GM19468 (cell line): ENCODE measurements at regions not wholly inside any gene's neighbourhood (a gene's known extent, or its start where the extent isn't known, plus 50 kb on each side); places are given as distances from the start of the nearest gene placed in this dataset.

Source experiments
- ATAC-seq: cut with Tn5 transposase; IDR thresholded peaks from one replicate; pipeline ENCODE4 v1.9.1; 2021; ENCODE audit warnings: mild to moderate bottlenecking, moderate library complexity, moderate number of reproducible peaks; ENCODE audit not compliant: unreplicated experiment; ENCODE audit errors: extremely low read depth

DNA sequence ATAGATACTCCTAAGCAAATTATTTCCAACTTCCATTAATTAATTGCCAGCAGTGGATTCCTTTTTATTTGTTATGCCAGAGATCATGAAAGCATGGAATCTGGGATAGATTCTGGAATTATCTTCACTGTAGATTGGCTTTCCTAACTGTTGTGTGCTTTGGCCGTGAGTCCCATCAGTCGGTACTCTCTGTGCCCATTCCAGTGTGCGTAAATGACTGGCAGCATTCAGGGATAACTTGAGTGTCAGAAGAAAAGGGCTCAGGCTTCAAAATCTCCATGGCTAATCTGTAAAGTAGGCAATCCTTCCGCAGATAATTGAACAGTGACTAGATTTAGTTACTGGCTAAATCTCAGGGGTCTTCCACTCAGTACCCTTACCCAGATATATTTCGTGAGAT is 76.8 kb upstream of the TMEM164 start:
- no peak for ATAC-seq

DNA sequence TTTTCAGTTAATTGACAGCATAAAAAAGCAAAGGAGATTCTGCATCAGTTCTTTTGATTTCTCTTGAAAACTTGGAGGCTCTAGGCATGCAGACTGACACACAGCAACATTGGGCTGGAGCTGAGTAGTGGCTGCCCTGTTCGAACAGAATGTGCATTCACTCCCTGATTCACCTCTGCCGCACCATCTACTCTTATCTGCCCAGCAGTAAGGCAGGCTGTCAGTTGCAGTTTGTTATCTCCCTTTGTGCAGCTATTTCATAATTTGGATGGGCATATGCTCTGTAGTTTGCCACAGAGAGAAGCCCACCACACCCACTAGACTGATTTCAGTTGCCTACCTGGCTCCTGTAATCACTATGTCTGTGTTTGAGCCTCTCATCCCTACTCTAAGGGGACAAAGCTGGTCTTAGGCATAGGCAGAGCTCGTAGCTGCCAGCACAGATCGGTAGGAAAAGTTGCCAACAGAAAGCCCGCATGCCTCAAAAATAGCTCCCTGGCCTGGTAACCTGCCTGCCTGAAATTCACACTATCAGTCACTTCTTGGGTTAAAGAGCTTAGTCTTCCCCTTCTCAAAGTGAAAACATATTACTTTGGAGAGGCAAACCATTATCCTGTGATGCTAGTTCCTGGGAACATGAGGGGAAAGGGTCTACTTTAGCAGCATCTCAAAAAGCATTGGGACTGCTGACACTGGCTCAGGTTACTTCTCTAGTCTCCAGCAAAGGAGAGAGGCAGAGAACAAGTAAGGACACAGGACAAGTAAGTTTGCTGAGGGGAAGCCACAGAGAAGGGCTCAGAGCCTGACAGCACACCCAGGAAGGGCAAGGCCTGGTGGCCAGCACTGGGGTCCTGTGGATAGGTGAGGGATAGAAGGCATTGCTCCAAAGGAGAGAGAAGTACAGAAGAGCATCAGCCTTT is 75.9 kb upstream of the TMEM164 start:
- ATAC-seq, result no peak

DNA sequence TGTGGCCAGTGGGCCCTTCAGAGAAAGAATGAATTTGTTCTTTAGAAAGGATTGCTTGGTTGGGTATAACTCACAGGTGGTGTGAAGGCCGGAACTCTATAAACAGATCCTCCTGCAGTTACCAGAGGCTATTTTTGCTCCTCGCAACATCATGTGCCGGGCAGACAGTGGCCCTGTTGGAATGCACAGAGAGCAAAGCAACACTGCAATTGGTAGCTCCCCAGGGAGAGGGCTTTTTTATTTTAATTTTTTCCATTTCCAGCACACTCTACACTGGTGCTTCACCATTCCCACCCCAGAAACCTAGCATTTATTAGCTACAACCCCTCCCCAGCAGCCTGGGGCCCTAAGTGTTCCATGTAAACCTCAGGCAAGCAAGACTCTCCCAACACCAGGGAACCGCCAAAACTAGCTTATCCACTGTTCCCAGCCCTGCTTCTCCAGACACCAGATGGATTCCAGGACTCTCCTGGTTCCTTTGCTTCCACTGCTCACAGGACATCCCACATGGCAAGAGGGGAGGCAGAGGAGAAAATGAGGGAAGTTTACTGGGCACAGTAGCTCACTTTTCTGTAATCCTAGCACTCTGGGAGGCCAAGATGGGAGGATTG is 75.1 kb upstream of the TMEM164 start:
- no peak for ATAC-seq

DNA sequence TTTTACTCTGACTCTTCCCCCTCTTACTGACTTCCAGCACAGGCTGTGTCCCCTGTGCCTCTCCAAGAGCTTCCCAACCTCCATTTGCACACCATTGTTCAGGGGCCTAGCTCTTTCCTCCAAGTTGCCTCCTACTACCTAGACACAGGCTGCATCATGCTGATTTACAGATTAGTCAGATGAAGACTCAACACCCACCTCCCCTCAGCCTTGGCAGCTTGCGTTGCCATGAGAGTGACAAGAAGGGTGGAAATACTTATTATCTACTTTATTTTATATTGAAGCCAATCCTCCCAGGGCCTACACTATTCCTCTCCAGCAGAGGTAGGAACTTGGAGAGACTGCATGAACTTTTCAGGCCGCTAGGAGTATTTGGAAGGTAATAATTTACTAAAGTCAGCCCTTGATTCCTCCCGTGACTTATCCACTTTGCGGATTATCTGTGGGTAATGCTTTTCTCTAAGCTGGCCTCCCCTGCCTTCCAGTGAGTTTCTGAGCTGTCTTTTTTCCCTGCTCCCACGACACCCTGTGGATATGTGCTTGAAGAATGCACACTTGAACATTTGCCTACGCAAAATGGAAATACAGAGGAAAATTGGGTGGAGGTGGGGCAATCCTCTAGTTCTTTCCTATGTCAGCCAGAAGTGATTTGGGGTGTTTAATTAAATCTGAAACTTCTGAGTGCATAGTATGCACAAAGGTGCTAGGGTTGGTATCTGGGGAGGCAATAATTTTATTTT is 74.1 kb upstream of the TMEM164 start:
- no peak for ATAC-seq

DNA sequence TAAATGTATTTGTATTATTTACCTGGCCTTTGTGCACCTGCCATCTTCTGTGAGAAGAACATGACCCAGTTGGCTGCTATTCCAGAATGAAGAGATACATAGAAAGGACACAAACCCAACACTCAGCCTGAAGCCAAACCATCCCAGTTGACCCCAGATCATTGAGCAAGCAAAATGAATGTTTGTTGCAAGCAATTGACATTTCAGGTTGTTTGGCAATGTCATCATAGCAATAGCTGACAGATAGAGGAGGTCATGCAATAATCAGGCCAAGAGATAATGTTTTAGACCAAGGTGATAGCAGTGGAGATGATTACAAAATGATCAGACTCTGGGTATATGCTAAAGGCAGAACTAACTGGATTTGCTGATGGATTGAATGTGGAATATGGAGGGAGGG is 71.2 kb upstream of the TMEM164 start:
- no peak for ATAC-seq

DNA sequence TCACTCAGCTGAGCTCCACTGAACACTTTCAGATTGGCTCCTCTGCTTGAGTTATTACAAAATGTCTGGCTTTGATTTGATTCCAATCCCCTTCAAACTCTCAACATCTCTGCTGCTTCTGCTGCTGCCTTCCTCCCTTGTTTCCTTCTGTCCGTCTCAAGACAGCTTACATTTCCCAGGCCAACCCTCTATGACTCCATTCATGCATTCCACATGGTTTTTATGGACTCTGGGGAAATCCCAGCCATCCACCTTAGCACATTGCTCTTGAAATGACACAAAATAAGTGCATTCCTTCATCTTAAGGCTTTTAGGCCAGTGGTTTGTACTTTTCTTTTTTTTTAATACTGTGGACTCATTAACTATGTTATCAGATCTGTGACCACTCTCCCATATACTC is 68.5 kb upstream of the TMEM164 start:
- no peak for ATAC-seq

DNA sequence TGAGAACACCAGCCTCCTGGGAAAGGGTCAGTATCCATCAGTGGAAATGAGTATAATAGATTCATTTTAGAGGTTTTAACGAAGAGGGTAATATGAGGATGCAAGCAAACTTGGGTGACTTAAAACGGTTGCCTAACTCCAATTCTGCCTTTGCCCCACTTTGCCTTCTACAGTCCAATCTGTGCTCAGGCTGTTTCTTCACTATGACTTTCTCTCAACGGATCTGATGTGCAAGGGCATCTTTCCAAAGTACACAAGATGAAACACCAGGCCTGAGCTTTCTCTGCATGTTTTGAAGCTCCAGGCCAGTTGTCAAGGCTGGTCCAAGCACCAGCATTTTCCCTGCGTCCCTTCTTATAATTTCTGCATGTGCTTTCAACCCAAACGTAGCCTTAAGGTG is 68.0 kb upstream of the TMEM164 start:
- ATAC-seq, result no peak

DNA sequence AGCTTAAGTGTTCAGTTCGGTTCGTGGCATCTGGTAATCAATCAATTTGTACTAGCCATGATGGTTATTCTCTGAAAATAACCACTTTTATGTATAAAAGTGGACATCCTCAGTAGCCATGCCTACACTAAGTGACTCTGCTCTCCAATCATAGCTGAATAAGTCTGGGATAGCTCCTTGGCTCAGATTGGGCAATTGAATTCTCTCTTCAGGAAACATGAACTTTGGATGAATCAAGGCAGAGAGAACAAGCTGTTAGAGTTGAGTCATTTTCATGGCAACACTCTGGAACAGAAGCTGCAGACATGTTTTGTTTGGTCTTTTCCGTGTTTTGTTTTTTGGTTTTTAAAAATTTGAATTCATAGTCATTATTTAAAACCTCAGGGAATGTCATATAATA is 66.8 kb upstream of the TMEM164 start:
- ATAC-seq, result no peak

DNA sequence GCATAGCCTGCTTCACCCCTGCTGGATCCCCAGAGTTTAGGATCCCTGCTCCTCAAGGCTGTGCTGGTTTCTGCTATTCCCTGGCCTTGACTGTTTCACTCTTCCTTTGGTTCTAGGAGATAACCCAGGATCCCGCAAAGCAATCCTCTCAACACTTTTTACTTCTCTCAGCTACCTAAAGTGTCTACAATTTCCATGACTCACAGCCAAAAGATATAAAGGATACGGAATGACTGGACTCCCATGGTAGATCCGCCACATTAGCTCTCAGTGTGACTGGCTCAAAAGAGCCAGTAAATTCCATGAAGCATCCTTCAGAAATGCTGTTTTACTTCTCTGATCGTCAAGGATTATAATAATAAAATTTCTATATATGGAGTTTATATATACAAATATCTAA is 66.3 kb upstream of the TMEM164 start:
- no peak for ATAC-seq

DNA sequence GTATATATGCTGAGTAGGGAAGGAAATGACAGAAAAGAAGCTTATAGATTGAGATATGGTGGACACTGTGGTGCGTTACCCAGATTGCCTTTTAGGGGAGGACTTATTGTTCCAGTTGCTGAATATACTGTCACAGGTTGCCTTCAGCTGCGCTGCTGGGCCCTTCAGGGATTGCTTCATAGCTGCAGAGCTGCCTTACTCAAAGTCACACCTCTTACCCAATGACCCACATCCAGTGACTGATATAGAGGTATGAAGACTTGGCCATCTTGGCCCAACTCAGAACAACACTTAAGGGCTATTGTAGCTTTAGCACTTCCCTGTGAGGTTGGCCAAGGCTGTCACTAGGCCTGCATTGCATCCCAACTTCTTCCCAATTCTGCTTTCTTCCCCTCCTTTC is 63.4 kb upstream of the TMEM164 start:
- no peak for ATAC-seq

DNA sequence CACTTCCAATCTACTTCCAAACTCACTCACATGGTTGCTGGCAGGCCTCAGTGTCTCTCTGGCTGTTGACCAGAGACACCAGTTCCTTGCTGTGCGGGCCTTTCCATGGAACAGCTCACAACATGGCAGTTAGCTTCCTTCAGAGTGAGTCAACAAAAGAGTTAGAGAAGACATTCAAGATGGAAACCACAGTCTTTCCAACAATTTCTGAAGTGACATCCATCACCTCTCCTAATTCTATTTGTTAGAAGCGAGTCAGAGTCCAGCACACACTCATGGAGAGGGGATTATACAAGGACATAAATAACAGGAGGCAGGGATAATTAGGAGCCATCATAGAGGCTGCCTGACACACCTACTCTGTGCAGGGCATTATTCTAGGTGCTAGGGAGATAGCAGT is 62.5 kb upstream of the TMEM164 start:
- no peak for ATAC-seq

DNA sequence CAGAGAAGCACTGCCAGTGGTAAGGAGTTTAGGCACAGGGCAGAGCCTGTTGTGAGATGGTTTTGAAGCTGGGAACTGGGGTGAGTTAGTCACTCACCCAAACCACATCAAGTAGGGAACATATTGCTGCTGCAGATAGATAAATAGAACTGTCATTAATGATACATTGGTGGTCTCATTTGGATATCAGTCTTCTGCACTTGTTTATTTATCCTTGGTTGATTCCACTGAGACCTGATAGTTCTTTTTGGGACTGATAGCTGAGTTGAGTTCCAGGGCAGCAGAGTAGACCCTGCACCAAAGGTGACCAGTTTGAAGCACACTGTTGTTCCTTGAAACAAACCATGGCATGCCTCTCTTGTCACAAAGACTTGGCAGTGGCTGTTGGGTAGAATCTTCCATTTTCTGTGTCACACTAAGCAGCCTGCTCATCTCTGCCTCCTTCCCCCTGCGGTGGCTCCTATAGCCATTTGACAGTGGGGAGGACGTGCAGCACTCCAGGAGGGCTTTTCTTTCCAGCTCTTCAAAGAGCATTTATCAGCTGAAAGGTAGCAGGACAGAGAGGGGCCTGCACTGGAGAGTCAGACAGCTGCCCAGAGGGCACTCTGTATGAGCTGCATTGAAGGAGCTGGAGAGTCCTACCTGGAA is 59.7 kb upstream of the TMEM164 start:
- ATAC-seq, result no peak

DNA sequence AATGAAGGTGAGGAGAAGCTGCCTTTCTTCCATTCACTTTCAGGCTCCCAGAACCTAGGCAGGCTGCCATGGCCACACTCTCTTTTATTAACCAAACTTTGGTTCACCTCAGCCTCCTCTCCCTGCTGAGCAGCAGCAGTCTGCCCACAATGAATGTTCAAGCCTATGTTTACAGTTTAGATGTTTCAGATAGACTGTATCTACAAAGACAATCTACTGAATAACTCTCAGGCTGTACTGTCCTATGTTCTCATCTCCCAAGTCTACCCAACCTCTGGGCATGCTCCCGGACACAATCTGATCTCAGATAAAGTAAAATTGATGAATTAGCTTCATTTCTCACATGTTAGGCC is 59.2 kb upstream of the TMEM164 start:
- ATAC-seq, result no peak

DNA sequence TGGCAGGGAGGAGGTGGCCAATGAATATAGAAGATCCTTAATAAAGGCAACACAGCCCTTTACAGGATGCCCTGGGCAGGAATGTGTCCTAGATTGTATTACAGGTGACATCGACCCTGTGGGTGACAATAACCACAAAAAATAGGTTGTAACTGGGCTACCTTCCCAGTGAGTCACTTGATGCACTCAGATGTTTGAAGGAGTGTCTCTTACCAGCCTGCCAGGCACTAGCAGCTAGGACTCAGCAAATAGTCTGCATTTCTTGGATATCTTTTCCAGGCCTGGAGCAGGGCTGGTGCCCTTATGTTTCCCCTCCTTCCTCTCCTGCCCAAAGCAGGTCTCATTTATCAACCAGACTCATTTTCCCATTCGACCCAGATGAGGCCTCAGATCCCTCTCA is 50.9 kb upstream of the TMEM164 start:
- ATAC-seq, result no peak

DNA sequence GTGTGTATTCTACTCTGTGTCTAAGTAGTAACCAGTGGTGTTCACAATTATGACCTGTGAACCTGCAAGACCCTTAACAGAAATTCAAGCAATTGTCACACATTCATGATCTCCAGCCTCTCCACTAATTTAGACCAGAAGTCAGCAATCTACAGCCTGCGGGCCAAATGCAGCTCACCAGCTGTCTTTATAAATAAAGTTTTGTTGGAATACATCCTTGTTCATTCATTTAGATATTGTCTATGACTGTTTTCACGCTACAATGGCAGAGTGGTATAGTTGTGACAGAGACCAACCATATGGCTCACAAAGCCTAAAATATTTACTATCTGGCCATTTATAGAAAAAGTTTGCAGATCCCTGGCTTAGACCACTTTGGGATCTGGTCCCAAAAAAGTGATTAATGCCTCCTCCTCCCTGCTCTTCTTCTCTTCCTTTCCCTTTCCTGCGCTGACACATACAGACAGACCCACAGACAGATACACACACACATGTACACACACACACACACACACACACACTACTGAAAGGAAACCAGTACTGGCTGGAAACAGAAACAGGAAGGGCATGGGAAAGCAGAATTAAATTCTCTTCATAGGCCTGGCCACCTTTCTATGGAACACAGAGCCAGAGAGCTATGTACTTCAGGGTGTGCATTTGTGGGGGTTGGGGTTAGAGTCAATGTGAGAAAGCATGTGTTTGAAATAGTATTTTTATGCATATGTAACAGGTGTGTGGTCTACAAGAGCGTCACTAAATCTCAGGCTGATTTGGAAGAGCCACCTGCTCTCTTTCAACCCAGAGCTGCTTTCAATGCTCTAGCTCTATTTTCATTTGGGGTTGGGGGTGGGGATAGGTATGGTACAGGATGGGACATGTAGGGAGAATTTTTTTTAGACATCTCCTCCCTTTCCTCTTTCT is 49.7 kb upstream of the TMEM164 start:
- ATAC-seq, result no peak
